ENCODE measurements at regions not wholly inside any gene's neighbourhood (a gene's known extent, or its start where the extent isn't known, plus 50 kb on each side); places are given as distances from the start of the nearest gene placed in this dataset.
A peak's percentile ranks its signal among the peaks of the same experiment; 100 is the strongest.

GRCh38 chr2:45132551-45132950 is 123.3 kb upstream of the SIX2 start:
- Histone ChIP-seq H3K27ac (no peak overlapping the region), H3K4me3 (no peak overlapping the region), H3K27me3 (no peaks in the 10 kb centered on the region), H3K9me3 (no peaks in the 10 kb centered on the region), H3K36me3 (ENCODE audit: low read depth, missing control alignments) (no peaks in the 10 kb centered on the region), H3K4me1 (peaks cover 5% of the 10 kb centered on the region)
- intact Hi-C loops (cut with DNase I; ENCODE audit: low total_unique reads): no loop called here
- 58 to 62% methylated on average over 4 of the region's 4 CpGs for WGBS, 2 donors
- DNase-seq: no peak
- no peak for TF ChIP-seq POLR2A (IDR thresholded peaks at IDR 0.05)
- no peak for TF ChIP-seq CTCF (IDR thresholded peaks at IDR 0.05)

GRCh38 chr2:45131587-45131986 is 122.3 kb upstream of the SIX2 start:
- intact Hi-C loops (cut with DNase I; ENCODE audit: low total_unique reads): no loop called here
- no peaks in the 10 kb centered on the region for H3K9me3 ChIP-seq
- H3K4me1 ChIP-seq: peaks cover 5% of the 10 kb centered on the region
- H3K36me3 ChIP-seq (ENCODE audit: low read depth, missing control alignments): no peaks in the 10 kb centered on the region
- DNase-seq: peak; percentile 65
- H3K4me3 ChIP-seq: peak overlapping the region; percentile 31
- no peak for TF ChIP-seq CTCF (IDR thresholded peaks at IDR 0.05)
- no peaks in the 10 kb centered on the region for H3K27me3 ChIP-seq
- WGBS, 2 donors: 46 to 70% methylated on average over 14 of the region's 14 CpGs
- H3K27ac ChIP-seq: no peak overlapping the region

- Histone ChIP-seq H3K9me3 (no peaks in the 10 kb centered on the region), H3K36me3 (ENCODE audit: low read depth, missing control alignments) (no peaks in the 10 kb centered on the region), H3K4me1 (peaks cover 5% of the 10 kb centered on the region), H3K27me3 (no peaks in the 10 kb centered on the region), H3K27ac (no peak overlapping the region), H3K4me3 (no peak overlapping the region)
- DNase-seq: no peak
- TF ChIP-seq CTCF (IDR thresholded peaks at IDR 0.05) (no peak), POLR2A (IDR thresholded peaks at IDR 0.05) (no peak)
- 72 to 80% methylated on average over 2 of the region's 2 CpGs for WGBS, 2 donors
- intact Hi-C loops (cut with DNase I; ENCODE audit: low total_unique reads): no loop called here
Observed at GRCh38 chr2:45130736-45131135, 121.5 kb upstream of the SIX2 start.

- no peaks in the 10 kb centered on the region for H3K27me3 ChIP-seq
- no peak for TF ChIP-seq POLR2A (IDR thresholded peaks at IDR 0.05)
- TF ChIP-seq CTCF (IDR thresholded peaks at IDR 0.05): no peak
- no peak overlapping the region for H3K27ac ChIP-seq
- 29 to 36% methylated on average over 1 of the region's 1 CpG for WGBS, 2 donors
- no peaks in the 10 kb centered on the region for H3K9me3 ChIP-seq
- DNase-seq: peak; percentile 85
- H3K4me3 ChIP-seq: no peak overlapping the region
- H3K4me1 ChIP-seq: peaks cover 5% of the 10 kb centered on the region
- H3K36me3 ChIP-seq (ENCODE audit: low read depth, missing control alignments): no peaks in the 10 kb centered on the region
- intact Hi-C loops (cut with DNase I; ENCODE audit: low total_unique reads): no loop called here
Observed at GRCh38 chr2:45128580-45128997, 119.3 kb upstream of the SIX2 start.

- TF ChIP-seq CTCF (IDR thresholded peaks at IDR 0.05) (no peak), POLR2A (IDR thresholded peaks at IDR 0.05) (no peak)
- Histone ChIP-seq H3K36me3 (ENCODE audit: low read depth, missing control alignments) (no peaks in the 10 kb centered on the region), H3K27ac (no peak overlapping the region), H3K9me3 (no peaks in the 10 kb centered on the region), H3K4me1 (peaks cover 5% of the 10 kb centered on the region), H3K4me3 (no peak overlapping the region), H3K27me3 (no peaks in the 10 kb centered on the region)
- intact Hi-C loops (cut with DNase I; ENCODE audit: low total_unique reads): no loop called here
- 90 to 92% methylated on average over 4 of the region's 4 CpGs for WGBS, 2 donors
- no peak for DNase-seq
Observed at GRCh38 chr2:45127891-45128290, 118.6 kb upstream of the SIX2 start.

Data from testis (tissue), 2 donors.